HCT116 (cell line): ENCODE measurements at regions not wholly inside any gene's neighbourhood (a gene's known extent, or its start where the extent isn't known, plus 50 kb on each side); places are given as distances from the start of the nearest gene placed in this dataset.

Source experiments
- ATAC-seq: fragments of 200-7000 bp; cut with Tn5 transposase; 2 replicates; pipeline ENCODE4 v1.9.1; 2020; ENCODE audit warnings: mild to moderate bottlenecking, moderate library complexity
- BruUV-seq: library from RNA; stranded (reverse); fragments of 400-500 nt; replicated peaks from 2 replicates; lab custom pipeline; 2021; lab: Mats Ljungman, UMichigan
- CTCF ChIA-PET: fragments of 300-600 bp; sonication (Branson Sonifier 250); formaldehyde crosslinking; loops from one replicate; lab custom pipeline; 2021; ENCODE audit warnings: antibody characterized with exemption; lab: Charles Lee
- POLR2A ChIA-PET: fragments of 300-600, 350-600 bp; sonication (Branson Sonifier 250); formaldehyde crosslinking; loops from one replicate; lab custom pipeline; 2021; ENCODE audit warnings: antibody characterized with exemption; lab: Charles Lee
- RAD21 ChIA-PET, 2 experiments: fragments of 300-600 bp; sonication (Branson Sonifier 250); formaldehyde crosslinking; loops; one replicate each; lab custom pipeline; 2023; ENCODE audit warnings: low total read pairs in 2 of 2; ENCODE audit not compliant: uncharacterized antibody in 2 of 2, unreplicated experiment in 2 of 2, low non-redundant PET in 1 of 2; lab: Charles Lee
- DNase-seq: peaks from one replicate; pipeline ENCODE4 v3.0.0-alpha.2; 2010; ENCODE audit warnings: low read depth, low spot score
- H2AFZ ChIP-seq: fragments of 200-600 bp; shearing (Covaris generic), sonication (generic); 2 replicates; pipeline ENCODE4 v1.6.1; 2017; ENCODE audit warnings: low read depth, mixed run types, mixed read lengths, antibody characterized with exemption, low read length; ENCODE audit not compliant: poor library complexity, severe bottlenecking
- H3K27ac ChIP-seq: 2 replicates; pipeline ENCODE4 v1.5.1; 2012; ENCODE audit warnings: low read depth, low read length
- H3K27me3 ChIP-seq: fragments of 200-600 bp; sonication (generic); 2 replicates; pipeline ENCODE4 v1.6.1; 2016; ENCODE audit warnings: mixed run types, low read length, mixed read lengths; ENCODE audit not compliant: insufficient read depth
- H3K36me3 ChIP-seq, 2 experiments: fragments of 200-500 bp in 1 of 2; fragments of 200-600 bp in 1 of 2; sonication (Bioruptor generic) in 1 of 2; sonication (generic) in 1 of 2; 2 replicates each; pipeline versions ENCODE4 v1.5.1 to v1.6.1; 2014 to 2016; ENCODE audit warnings: low read length in 2 of 2, inconsistent platforms in 1 of 2, mixed read lengths in 1 of 2, mixed run types in 1 of 2; ENCODE audit not compliant: insufficient read depth in 2 of 2, control insufficient read depth in 1 of 2
- H3K4me1 ChIP-seq, 2 experiments: fragments of 200-600 bp in 1 of 2; sonication (generic) in 1 of 2; 2 replicates each; pipeline versions ENCODE4 v1.5.1 to v1.6.1; 2012 to 2017; ENCODE audit warnings: low read length in 2 of 2, inconsistent platforms in 1 of 2, mild to moderate bottlenecking in 1 of 2, mixed read lengths in 1 of 2, mixed run types in 1 of 2, moderate library complexity in 1 of 2; ENCODE audit not compliant: insufficient read depth in 2 of 2, control insufficient read depth in 1 of 2
- H3K4me2 ChIP-seq: fragments of 200-600 bp; sonication (generic); 2 replicates; pipeline ENCODE4 v1.6.1; 2017; ENCODE audit warnings: mixed run types, low read length, mixed read lengths
- H3K4me3 ChIP-seq, 2 experiments: fragments of 200-600 bp in 1 of 2; sonication (generic) in 1 of 2; replicated peaks in 1 of 2; 2 replicates each; pipeline ENCODE4 v1.5.1; 2011 to 2016; ENCODE audit warnings: low read length in 2 of 2, control low read depth in 1 of 2, low read depth in 1 of 2, mild to moderate bottlenecking in 1 of 2, mixed read lengths in 1 of 2, mixed run types in 1 of 2
- H3K79me2 ChIP-seq: fragments of 200-600 bp; sonication (generic); 2 replicates; pipeline ENCODE4 v1.6.1; 2017; ENCODE audit warnings: mild to moderate bottlenecking, mixed run types, low read length, moderate library complexity, mixed read lengths; ENCODE audit not compliant: insufficient read depth
- H3K9ac ChIP-seq: fragments of 200-600 bp; sonication (generic); 2 replicates; pipeline ENCODE4 v1.6.1; 2016; ENCODE audit warnings: low read length, mixed read lengths
- H3K9me2 ChIP-seq: fragments of 200-600 bp; sonication (generic), shearing (Covaris generic); 2 replicates; pipeline ENCODE4 v1.6.1; 2017; ENCODE audit warnings: mixed run types, mild to moderate bottlenecking, moderate library complexity; ENCODE audit not compliant: insufficient read depth
- H3K9me3 ChIP-seq, 2 experiments: fragments of 200-500 bp in 1 of 2; fragments of 200-600 bp in 1 of 2; sonication (Bioruptor generic) in 1 of 2; sonication (generic) in 1 of 2; 2 replicates each; pipeline ENCODE4 v1.6.1; 2014 to 2017; ENCODE audit warnings: low read length in 2 of 2, mixed read lengths in 2 of 2, inconsistent platforms in 1 of 2, low read depth in 1 of 2, mild to moderate bottlenecking in 1 of 2, mixed run types in 1 of 2, moderate library complexity in 1 of 2; ENCODE audit not compliant: control insufficient read depth in 1 of 2, insufficient read depth in 1 of 2
- H4K20me1 ChIP-seq: fragments of 200-600 bp; sonication (generic), shearing (Covaris generic); 2 replicates; pipeline ENCODE4 v1.6.1; 2017; ENCODE audit warnings: mixed run types, mild to moderate bottlenecking, moderate library complexity; ENCODE audit not compliant: insufficient read depth
- CEBPB ChIP-seq: IDR thresholded peaks from 2 replicates; pipeline ENCODE4 v1.6.1; 2012; ENCODE audit warnings: low read depth
- ELF1 ChIP-seq: IDR thresholded peaks from 2 replicates; pipeline ENCODE4 v1.6.1; 2012; ENCODE audit warnings: low read depth, borderline replicate concordance
- JUND ChIP-seq: IDR thresholded peaks from 2 replicates; pipeline ENCODE4 v1.6.1; 2012
- POLR2A ChIP-seq: IDR thresholded peaks from 2 replicates; pipeline ENCODE4 v1.7.0; 2011; ENCODE audit warnings: borderline replicate concordance; ENCODE audit not compliant: insufficient read depth, insufficient read length; ENCODE audit errors: extremely low read depth
- POLR2AphosphoS5 ChIP-seq: IDR thresholded peaks from 2 replicates; pipeline ENCODE4 v1.6.1; 2011; ENCODE audit warnings: mild to moderate bottlenecking, low read depth, low read length, moderate library complexity
- SIN3A ChIP-seq: IDR thresholded peaks from 2 replicates; pipeline ENCODE4 v1.6.1; 2012; ENCODE audit warnings: low read depth
- TCF7L2 ChIP-seq: IDR thresholded peaks from 2 replicates; pipeline ENCODE4 v1.7.0; 2011; ENCODE audit warnings: borderline replicate concordance, inconsistent platforms; ENCODE audit not compliant: insufficient read depth, insufficient read length; ENCODE audit errors: extremely low read depth
- ZNF274 ChIP-seq: fragments of 200-500 bp; sonication (Bioruptor generic); IDR thresholded peaks from 2 replicates; pipeline ENCODE4 v1.6.1; 2014; ENCODE audit warnings: mild to moderate bottlenecking, low read depth, low read length, inconsistent platforms
- intact Hi-C: fragments of 100-400 bp; cut with micrococcal nuclease; formaldehyde crosslinking; loops from 2 replicates; pipeline ENCODE4 v1.10.0; 2022
- TF ChIP-seq, protein P1 (sequence below): IDR thresholded peaks from 2 replicates; pipeline ENCODE4 v1.6.1; 2012
- TF ChIP-seq, protein P2 (sequence below): IDR thresholded peaks from 2 replicates; pipeline ENCODE4 v1.6.1; 2012; ENCODE audit warnings: low read depth

GRCh38 chr6:105598264-105598663 lies 195.4 kb upstream of the PREP start:
- H4K20me1 ChIP-seq, result no peaks in the 10 kb centered on the region
- H3K9me3 ChIP-seq, result no peaks in the 10 kb centered on the region
- H3K4me2 ChIP-seq, result no peak overlapping the region
- DNase-seq, result no peak
- ChIA-PET POLR2A (no interaction called here), RAD21 (no interaction called here), CTCF (no interaction called here)
- H2AFZ ChIP-seq, result no peak overlapping the region
- intact Hi-C loops, result no loop called here
- no peak for ATAC-seq
- TF ChIP-seq CEBPB (no peak), POLR2A (no peak), ELF1 (no peak), SIN3A (no peak), TCF7L2 (no peak), ZNF274 (no peak), POLR2AphosphoS5 (no peak)
- TF ChIP-seq, protein P1, sequence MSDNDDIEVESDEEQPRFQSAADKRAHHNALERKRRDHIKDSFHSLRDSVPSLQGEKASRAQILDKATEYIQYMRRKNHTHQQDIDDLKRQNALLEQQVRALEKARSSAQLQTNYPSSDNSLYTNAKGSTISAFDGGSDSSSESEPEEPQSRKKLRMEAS, result no peak
- no peaks in the 10 kb centered on the region for H3K9me2 ChIP-seq
- no peak overlapping the region for H3K27ac ChIP-seq
- H3K27me3 ChIP-seq, result no peaks in the 10 kb centered on the region
- H3K4me3 ChIP-seq, result no peak overlapping the region
- no peaks in the 10 kb centered on the region for H3K79me2 ChIP-seq
- no peaks in the 10 kb centered on the region for H3K36me3 ChIP-seq
- no peak overlapping the region for H3K9ac ChIP-seq
- no TSS peak for BruUV-seq
- peaks cover 0 to 10% of the 10 kb centered on the region in 2 experiments; a peak in 2 of 4 replicates for H3K4me1 ChIP-seq

- H3K9me3 ChIP-seq, result no peaks in the 10 kb centered on the region
- H3K4me1 ChIP-seq, result peaks cover 4 to 25% of the 10 kb centered on the region in 2 experiments; a peak in 3 of 4 replicates
- ATAC-seq, result no peak; the same call in 1 of the 2 replicates
- H3K9me2 ChIP-seq, result no peaks in the 10 kb centered on the region
- H4K20me1 ChIP-seq, result no peaks in the 10 kb centered on the region
- DNase-seq, result no peak
- H3K79me2 ChIP-seq, result no peaks in the 10 kb centered on the region
- H2AFZ ChIP-seq, result peak overlapping the region; percentile 47
- CTCF ChIA-PET, result no interaction called here
- no peaks in the 10 kb centered on the region for H3K27me3 ChIP-seq
- H3K4me2 ChIP-seq, result peak overlapping the region; percentile 8; the same call in 1 of the 2 replicates
- TF ChIP-seq, protein P2, sequence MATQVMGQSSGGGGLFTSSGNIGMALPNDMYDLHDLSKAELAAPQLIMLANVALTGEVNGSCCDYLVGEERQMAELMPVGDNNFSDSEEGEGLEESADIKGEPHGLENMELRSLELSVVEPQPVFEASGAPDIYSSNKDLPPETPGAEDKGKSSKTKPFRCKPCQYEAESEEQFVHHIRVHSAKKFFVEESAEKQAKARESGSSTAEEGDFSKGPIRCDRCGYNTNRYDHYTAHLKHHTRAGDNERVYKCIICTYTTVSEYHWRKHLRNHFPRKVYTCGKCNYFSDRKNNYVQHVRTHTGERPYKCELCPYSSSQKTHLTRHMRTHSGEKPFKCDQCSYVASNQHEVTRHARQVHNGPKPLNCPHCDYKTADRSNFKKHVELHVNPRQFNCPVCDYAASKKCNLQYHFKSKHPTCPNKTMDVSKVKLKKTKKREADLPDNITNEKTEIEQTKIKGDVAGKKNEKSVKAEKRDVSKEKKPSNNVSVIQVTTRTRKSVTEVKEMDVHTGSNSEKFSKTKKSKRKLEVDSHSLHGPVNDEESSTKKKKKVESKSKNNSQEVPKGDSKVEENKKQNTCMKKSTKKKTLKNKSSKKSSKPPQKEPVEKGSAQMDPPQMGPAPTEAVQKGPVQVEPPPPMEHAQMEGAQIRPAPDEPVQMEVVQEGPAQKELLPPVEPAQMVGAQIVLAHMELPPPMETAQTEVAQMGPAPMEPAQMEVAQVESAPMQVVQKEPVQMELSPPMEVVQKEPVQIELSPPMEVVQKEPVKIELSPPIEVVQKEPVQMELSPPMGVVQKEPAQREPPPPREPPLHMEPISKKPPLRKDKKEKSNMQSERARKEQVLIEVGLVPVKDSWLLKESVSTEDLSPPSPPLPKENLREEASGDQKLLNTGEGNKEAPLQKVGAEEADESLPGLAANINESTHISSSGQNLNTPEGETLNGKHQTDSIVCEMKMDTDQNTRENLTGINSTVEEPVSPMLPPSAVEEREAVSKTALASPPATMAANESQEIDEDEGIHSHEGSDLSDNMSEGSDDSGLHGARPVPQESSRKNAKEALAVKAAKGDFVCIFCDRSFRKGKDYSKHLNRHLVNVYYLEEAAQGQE, result no peak
- 0 out of 2 replicates have a peak, but pooled peaks have one; percentile 12 for TF ChIP-seq JUND
- TF ChIP-seq, all 23 proteins: peak for 1
- BruUV-seq, result no TSS peak
- Histone ChIP-seq H3K36me3 (no peaks in the 10 kb centered on the region), H3K27ac (no peak overlapping the region), H3K4me3 (no peak overlapping the region), H3K9ac (no peak overlapping the region)
- ChIA-PET RAD21 (interaction anchor here in 1 of 2 experiments (0.6 kb wide), 1 partner anchor 1400 kb away, joined by 6 read pairs; no protein-coding TSS in a partner anchor), POLR2A (no interaction called here)
- intact Hi-C loops, result no loop called here
These were observed 193.4 kb upstream of the PREP start for GRCh38 chr6:105596284-105596755.
